ENCODE measurements at regions not wholly inside any gene's neighbourhood (a gene's known extent, or its start where the extent isn't known, plus 50 kb on each side); places are given as distances from the start of the nearest gene placed in this dataset.

DNA sequence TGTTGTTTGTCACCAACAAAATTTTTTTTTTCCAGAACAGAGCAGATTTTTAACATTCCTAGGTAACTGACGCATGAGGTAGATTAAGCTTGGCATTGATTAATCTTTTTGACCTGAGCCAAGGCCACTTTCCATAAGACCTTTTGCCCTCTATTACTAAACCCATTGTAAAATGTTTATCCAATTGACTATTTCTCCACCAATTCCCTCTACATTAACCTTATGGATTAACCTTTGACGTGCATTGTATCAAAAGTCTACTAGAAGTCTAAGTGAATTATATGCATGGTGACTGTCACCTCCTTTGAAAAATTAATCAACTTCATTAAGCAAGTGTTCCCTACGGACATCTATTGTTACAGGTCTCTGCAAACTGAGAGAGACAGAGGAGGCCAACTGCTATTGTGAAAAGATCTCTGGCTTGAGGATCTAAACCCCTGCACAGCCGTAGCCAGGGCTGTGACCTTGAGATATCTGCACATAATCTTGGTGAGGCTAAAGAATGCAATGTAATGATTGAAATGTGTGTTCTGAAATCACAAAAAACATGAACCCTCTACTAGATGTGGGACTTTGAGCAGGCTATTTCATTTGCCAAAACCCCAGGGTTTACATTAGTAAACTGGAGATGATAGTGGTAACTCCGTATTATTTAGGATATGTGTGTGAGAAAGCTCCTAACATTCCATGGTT lies 632.2 kb downstream of the TLR4 start:
- no peaks in the 10 kb centered on the region for H3K79me2 ChIP-seq (ENCODE audit: control insufficient read depth, insufficient read depth, low read length)
- no peak overlapping the region for H2AFZ ChIP-seq (ENCODE audit: low read length)
- no peak overlapping the region for H3K9ac ChIP-seq (ENCODE audit: insufficient read depth, low read length)
- H3K4me2 ChIP-seq (ENCODE audit: extremely low read depth, insufficient read depth, low read length): no peak overlapping the region
- no peak for TF ChIP-seq CTCF (conservative IDR thresholded peaks at IDR 0.05 in 1 of 2, IDR thresholded peaks at IDR 0.05 in 1 of 2; ENCODE audit: low read depth in 1 of 2, low read length in 2 of 2)
- TF ChIP-seq EZH2 (IDR thresholded peaks at IDR 0.05; ENCODE audit: low read length, missing control alignments): no peak
- H3K4me1 ChIP-seq (ENCODE audit: control insufficient read depth, extremely low read depth, insufficient read depth, low read length): no peaks in the 10 kb centered on the region
- no peak overlapping the region for H3K4me3 ChIP-seq (replicated peaks in 1 of 4; ENCODE audit: control extremely low read depth in 1 of 4, insufficient read depth in 1 of 4, low read depth in 3 of 4, low read length in 4 of 4)
- H4K20me1 ChIP-seq (ENCODE audit: control insufficient read depth, extremely low read depth, insufficient read depth, low read length): no peaks in the 10 kb centered on the region
- no peaks in the 10 kb centered on the region for H3K9me3 ChIP-seq (ENCODE audit: control insufficient read depth, insufficient read depth, low read depth, low read length)
- no peaks in the 10 kb centered on the region for H3K36me3 ChIP-seq (ENCODE audit: control insufficient read depth, insufficient read depth, low read length)
- DNase-seq (ENCODE audit: low read depth in 2 of 2): peak in 1 of 2 donors; percentile 13
- H3K27ac ChIP-seq (ENCODE audit: insufficient read depth, low read length): no peak overlapping the region
- no peaks in the 10 kb centered on the region for H3K27me3 ChIP-seq (ENCODE audit: control insufficient read depth, insufficient read depth, low read length)

GRCh38 chr9:118336943-118337330 lies 632.7 kb downstream of the TLR4 start:
- DNase-seq (ENCODE audit: low read depth in 2 of 2): peak in 1 of 2 donors; percentile 30
- no peak overlapping the region for H3K4me3 ChIP-seq (replicated peaks in 1 of 4; ENCODE audit: control extremely low read depth in 1 of 4, insufficient read depth in 1 of 4, low read depth in 3 of 4, low read length in 4 of 4)
- no peaks in the 10 kb centered on the region for H3K4me1 ChIP-seq (ENCODE audit: control insufficient read depth, extremely low read depth, insufficient read depth, low read length)
- no peak overlapping the region for H3K4me2 ChIP-seq (ENCODE audit: extremely low read depth, insufficient read depth, low read length)
- TF ChIP-seq EZH2 (IDR thresholded peaks at IDR 0.05; ENCODE audit: low read length, missing control alignments) (no peak), CTCF (conservative IDR thresholded peaks at IDR 0.05 in 1 of 2, IDR thresholded peaks at IDR 0.05 in 1 of 2; ENCODE audit: low read depth in 1 of 2, low read length in 2 of 2) (no peak)
- H4K20me1 ChIP-seq (ENCODE audit: control insufficient read depth, extremely low read depth, insufficient read depth, low read length): no peaks in the 10 kb centered on the region
- H3K79me2 ChIP-seq (ENCODE audit: control insufficient read depth, insufficient read depth, low read length): no peaks in the 10 kb centered on the region
- no peaks in the 10 kb centered on the region for H3K27me3 ChIP-seq (ENCODE audit: control insufficient read depth, insufficient read depth, low read length)
- H3K27ac ChIP-seq (ENCODE audit: insufficient read depth, low read length): no peak overlapping the region
- no peaks in the 10 kb centered on the region for H3K9me3 ChIP-seq (ENCODE audit: control insufficient read depth, insufficient read depth, low read depth, low read length)
- no peak overlapping the region for H2AFZ ChIP-seq (ENCODE audit: low read length)
- no peak overlapping the region for H3K9ac ChIP-seq (ENCODE audit: insufficient read depth, low read length)
- H3K36me3 ChIP-seq (ENCODE audit: control insufficient read depth, insufficient read depth, low read length): no peaks in the 10 kb centered on the region

DNA sequence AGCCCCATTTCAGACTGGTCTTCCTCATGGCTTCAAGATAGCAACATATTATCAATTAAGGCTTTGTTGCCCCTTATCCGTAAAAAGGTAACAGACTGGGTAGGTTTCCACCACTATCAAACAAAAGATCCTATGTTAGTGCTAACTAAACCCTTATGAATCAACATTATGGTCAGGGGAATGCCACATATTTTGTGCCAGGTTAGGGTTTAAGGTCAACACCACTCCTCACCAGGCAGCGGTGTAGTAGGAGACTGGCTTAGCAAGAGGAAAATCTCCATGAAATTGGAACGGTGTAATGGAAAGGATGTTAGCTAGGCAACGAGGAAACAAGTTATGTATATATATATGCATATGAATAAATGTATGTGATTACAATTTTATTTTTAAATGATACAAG lies 655.8 kb downstream of the TLR4 start:
- H3K9ac ChIP-seq (ENCODE audit: insufficient read depth, low read length): no peak overlapping the region
- H3K4me1 ChIP-seq (ENCODE audit: control insufficient read depth, extremely low read depth, insufficient read depth, low read length): no peaks in the 10 kb centered on the region
- H3K27me3 ChIP-seq (ENCODE audit: control insufficient read depth, insufficient read depth, low read length): no peaks in the 10 kb centered on the region
- TF ChIP-seq CTCF (conservative IDR thresholded peaks at IDR 0.05 in 1 of 2, IDR thresholded peaks at IDR 0.05 in 1 of 2; ENCODE audit: low read depth in 1 of 2, low read length in 2 of 2): no peak
- TF ChIP-seq EZH2 (IDR thresholded peaks at IDR 0.05; ENCODE audit: low read length, missing control alignments): no peak
- H3K4me3 ChIP-seq (replicated peaks in 1 of 4; ENCODE audit: control extremely low read depth in 1 of 4, insufficient read depth in 1 of 4, low read depth in 3 of 4, low read length in 4 of 4): no peak overlapping the region
- no peak for DNase-seq (ENCODE audit: low read depth in 2 of 2)
- H2AFZ ChIP-seq (ENCODE audit: low read length): no peak overlapping the region
- H3K36me3 ChIP-seq (ENCODE audit: control insufficient read depth, insufficient read depth, low read length): no peaks in the 10 kb centered on the region
- H3K79me2 ChIP-seq (ENCODE audit: control insufficient read depth, insufficient read depth, low read length): no peaks in the 10 kb centered on the region
- no peak overlapping the region for H3K4me2 ChIP-seq (ENCODE audit: extremely low read depth, insufficient read depth, low read length)
- no peak overlapping the region for H3K27ac ChIP-seq (ENCODE audit: insufficient read depth, low read length)
- H4K20me1 ChIP-seq (ENCODE audit: control insufficient read depth, extremely low read depth, insufficient read depth, low read length): no peaks in the 10 kb centered on the region
- no peaks in the 10 kb centered on the region for H3K9me3 ChIP-seq (ENCODE audit: control insufficient read depth, insufficient read depth, low read depth, low read length)
